IPS-18a (cell line): ENCODE measurements at regions not wholly inside any gene's neighbourhood (a gene's known extent, or its start where the extent isn't known, plus 50 kb on each side); places are given as distances from the start of the nearest gene placed in this dataset.

ENCODE experiments used
- H3K27ac ChIP-seq: one replicate; pipeline ENCODE4 v1.5.1; 2013; ENCODE audit warnings: low read length
- H3K27me3 ChIP-seq: one replicate; pipeline ENCODE4 v1.6.1; 2013; ENCODE audit warnings: mild to moderate bottlenecking, low read length; ENCODE audit not compliant: control insufficient read depth, insufficient read depth
- H3K36me3 ChIP-seq: one replicate; pipeline ENCODE4 v1.6.1; 2013; ENCODE audit warnings: low read depth, low read length; ENCODE audit not compliant: control insufficient read depth
- H3K4me1 ChIP-seq: one replicate; pipeline ENCODE4 v1.6.1; 2013; ENCODE audit warnings: low read depth, low read length; ENCODE audit not compliant: control insufficient read depth
- H3K4me3 ChIP-seq: one replicate; pipeline ENCODE4 v1.5.1; 2013; ENCODE audit warnings: low read length
- H3K9ac ChIP-seq: one replicate; pipeline ENCODE4 v1.6.1; 2013; ENCODE audit warnings: mild to moderate bottlenecking, low read length, moderate library complexity
- H3K9me3 ChIP-seq: one replicate; pipeline ENCODE4 v1.6.1; 2013; ENCODE audit warnings: low read depth, low read length; ENCODE audit not compliant: control insufficient read depth

- Histone ChIP-seq H3K27me3 (no peaks in the 10 kb centered on the region), H3K9me3 (no peaks in the 10 kb centered on the region), H3K27ac (no peak overlapping the region), H3K36me3 (no peaks in the 10 kb centered on the region), H3K4me3 (no peak overlapping the region), H3K4me1 (no peaks in the 10 kb centered on the region), H3K9ac (no peak overlapping the region)
Measured at GRCh38 chr4:35541146-35541887, 703.0 kb downstream of the ARAP2 start.

GRCh38 chr4:35541888-35542213 lies 702.5 kb downstream of the ARAP2 start:
- Histone ChIP-seq H3K9me3 (no peaks in the 10 kb centered on the region), H3K27me3 (no peaks in the 10 kb centered on the region), H3K36me3 (no peaks in the 10 kb centered on the region), H3K4me1 (no peaks in the 10 kb centered on the region), H3K4me3 (no peak overlapping the region), H3K9ac (no peak overlapping the region), H3K27ac (no peak overlapping the region)

- Histone ChIP-seq H3K4me1 (no peaks in the 10 kb centered on the region), H3K36me3 (no peaks in the 10 kb centered on the region), H3K27me3 (no peaks in the 10 kb centered on the region), H3K27ac (no peak overlapping the region), H3K9me3 (no peaks in the 10 kb centered on the region), H3K4me3 (no peak overlapping the region), H3K9ac (no peak overlapping the region)
Measured at GRCh38 chr4:35548921-35549320, 695.4 kb downstream of the ARAP2 start.

- Histone ChIP-seq H3K4me3 (no peak overlapping the region), H3K27ac (no peak overlapping the region), H3K27me3 (no peaks in the 10 kb centered on the region), H3K9ac (no peak overlapping the region), H3K4me1 (no peaks in the 10 kb centered on the region), H3K36me3 (no peaks in the 10 kb centered on the region), H3K9me3 (peaks cover 12% of the 10 kb centered on the region)
Measured at GRCh38 chr4:35556387-35556786, 687.9 kb downstream of the ARAP2 start.

- H3K4me1 ChIP-seq: no peaks in the 10 kb centered on the region
- no peak overlapping the region for H3K4me3 ChIP-seq
- H3K27ac ChIP-seq: no peak overlapping the region
- no peaks in the 10 kb centered on the region for H3K36me3 ChIP-seq
- H3K9me3 ChIP-seq: peaks cover 12% of the 10 kb centered on the region
- no peaks in the 10 kb centered on the region for H3K27me3 ChIP-seq
- H3K9ac ChIP-seq: no peak overlapping the region
Measured at GRCh38 chr4:35559559-35560365, 684.6 kb downstream of the ARAP2 start.

- no peak overlapping the region for H3K9ac ChIP-seq
- H3K4me3 ChIP-seq: no peak overlapping the region
- H3K27ac ChIP-seq: no peak overlapping the region
- H3K27me3 ChIP-seq: no peaks in the 10 kb centered on the region
- H3K4me1 ChIP-seq: peaks cover 9% of the 10 kb centered on the region
- H3K9me3 ChIP-seq: peaks cover 12% of the 10 kb centered on the region
- H3K36me3 ChIP-seq: no peaks in the 10 kb centered on the region
Measured at GRCh38 chr4:35562861-35563260, 681.5 kb downstream of the ARAP2 start.

- no peak overlapping the region for H3K9ac ChIP-seq
- no peak overlapping the region for H3K4me3 ChIP-seq
- peaks cover 9% of the 10 kb centered on the region for H3K4me1 ChIP-seq
- no peaks in the 10 kb centered on the region for H3K36me3 ChIP-seq
- no peaks in the 10 kb centered on the region for H3K27me3 ChIP-seq
- no peaks in the 10 kb centered on the region for H3K9me3 ChIP-seq
- no peak overlapping the region for H3K27ac ChIP-seq
Measured at GRCh38 chr4:35565640-35566039, 678.7 kb downstream of the ARAP2 start.

GRCh38 chr4:35591035-35591434 lies 653.3 kb downstream of the ARAP2 start:
- Histone ChIP-seq H3K4me3 (no peak overlapping the region), H3K9ac (no peak overlapping the region), H3K9me3 (no peaks in the 10 kb centered on the region), H3K36me3 (no peaks in the 10 kb centered on the region), H3K27ac (no peak overlapping the region), H3K4me1 (no peaks in the 10 kb centered on the region), H3K27me3 (no peaks in the 10 kb centered on the region)

- no peak overlapping the region for H3K9ac ChIP-seq
- H3K36me3 ChIP-seq: no peaks in the 10 kb centered on the region
- H3K27ac ChIP-seq: no peak overlapping the region
- no peaks in the 10 kb centered on the region for H3K4me1 ChIP-seq
- H3K27me3 ChIP-seq: no peaks in the 10 kb centered on the region
- no peak overlapping the region for H3K4me3 ChIP-seq
- H3K9me3 ChIP-seq: no peaks in the 10 kb centered on the region
Measured at GRCh38 chr4:35604252-35604651, 640.1 kb downstream of the ARAP2 start.

- no peaks in the 10 kb centered on the region for H3K27me3 ChIP-seq
- no peaks in the 10 kb centered on the region for H3K4me1 ChIP-seq
- H3K4me3 ChIP-seq: no peak overlapping the region
- no peak overlapping the region for H3K9ac ChIP-seq
- no peaks in the 10 kb centered on the region for H3K9me3 ChIP-seq
- H3K27ac ChIP-seq: no peak overlapping the region
- H3K36me3 ChIP-seq: no peaks in the 10 kb centered on the region
Measured at GRCh38 chr4:35604724-35605123, 639.6 kb downstream of the ARAP2 start.

- no peak overlapping the region for H3K4me3 ChIP-seq
- no peaks in the 10 kb centered on the region for H3K4me1 ChIP-seq
- no peaks in the 10 kb centered on the region for H3K9me3 ChIP-seq
- no peaks in the 10 kb centered on the region for H3K27me3 ChIP-seq
- no peak overlapping the region for H3K9ac ChIP-seq
- H3K27ac ChIP-seq: no peak overlapping the region
- H3K36me3 ChIP-seq: no peaks in the 10 kb centered on the region
Measured at GRCh38 chr4:35608205-35608604, 636.1 kb downstream of the ARAP2 start.

- Histone ChIP-seq H3K9ac (no peak overlapping the region), H3K9me3 (no peaks in the 10 kb centered on the region), H3K4me3 (no peak overlapping the region), H3K27ac (no peak overlapping the region), H3K4me1 (no peaks in the 10 kb centered on the region), H3K36me3 (no peaks in the 10 kb centered on the region), H3K27me3 (no peaks in the 10 kb centered on the region)
Measured at GRCh38 chr4:35614120-35614519, 630.2 kb downstream of the ARAP2 start.
